ENCODE measurements at regions not wholly inside any gene's neighbourhood (a gene's known extent, or its start where the extent isn't known, plus 50 kb on each side); places are given as distances from the start of the nearest gene placed in this dataset.
"Not testable (repeated sequence)": the region's sequence is repeated elsewhere in the genome, so short reads cannot be mapped to it uniquely, and the experiment has no call there.

GRCh38 chr18:73613706-73614340 lies 533.8 kb downstream of the FBXO15 start:
- DNase-seq: no peak

GRCh38 chr18:73597832-73598615 lies 549.6 kb downstream of the FBXO15 start:
- no peak for DNase-seq

- no peak for DNase-seq
Measured at GRCh38 chr18:73594749-73595148, 552.9 kb downstream of the FBXO15 start.

GRCh38 chr18:73593207-73593606 lies 554.4 kb downstream of the FBXO15 start:
- DNase-seq: no peak

GRCh38 chr18:73590950-73591349 lies 556.7 kb downstream of the FBXO15 start:
- DNase-seq: no peak

GRCh38 chr18:73579698-73580097 lies 567.9 kb downstream of the FBXO15 start:
- no peak for DNase-seq

GRCh38 chr18:73577365-73577764 lies 570.3 kb downstream of the FBXO15 start:
- DNase-seq: no peak

GRCh38 chr18:73563901-73564472 lies 583.6 kb downstream of the FBXO15 start:
- DNase-seq: no peak

- no peak for DNase-seq
Measured at GRCh38 chr18:73563345-73563744, 584.3 kb downstream of the FBXO15 start.

- no peak for DNase-seq
Measured at GRCh38 chr18:73556904-73557303, 590.7 kb downstream of the FBXO15 start.

- DNase-seq: no peak
Measured at GRCh38 chr18:73552171-73552570, 595.5 kb downstream of the FBXO15 start.

GRCh38 chr18:73551211-73551610 lies 596.4 kb downstream of the FBXO15 start:
- DNase-seq: no peak

GRCh38 chr18:73549236-73549635 lies 598.4 kb downstream of the FBXO15 start:
- DNase-seq: no peak

GRCh38 chr18:73545472-73545871 lies 602.2 kb downstream of the FBXO15 start:
- no peak for DNase-seq

- no peak for DNase-seq
Measured at GRCh38 chr18:73544617-73545016, 603.0 kb downstream of the FBXO15 start.

- DNase-seq: no peak
Measured at GRCh38 chr18:73544032-73544431, 603.6 kb downstream of the FBXO15 start.

GRCh38 chr18:73535990-73536389 lies 611.6 kb downstream of the FBXO15 start:
- DNase-seq: no peak

GRCh38 chr18:73535189-73535588 lies 612.4 kb downstream of the FBXO15 start:
- no peak for DNase-seq

- DNase-seq: no peak
Measured at GRCh38 chr18:73531601-73532000, 616.0 kb downstream of the FBXO15 start.

GRCh38 chr18:73528066-73528465 lies 619.6 kb downstream of the FBXO15 start:
- DNase-seq: no peak

- no peak for DNase-seq
Measured at GRCh38 chr18:73520229-73520628, 627.4 kb downstream of the FBXO15 start.

GRCh38 chr18:73516056-73516455 lies 631.6 kb downstream of the FBXO15 start:
- not testable (repeated sequence) for DNase-seq

GRCh38 chr18:73514449-73514848 lies 633.2 kb downstream of the FBXO15 start:
- DNase-seq: no peak
